Fibroblast of lung (primary cell): ENCODE measurements at regions not wholly inside any gene's neighbourhood (a gene's known extent, or its start where the extent isn't known, plus 50 kb on each side); places are given as distances from the start of the nearest gene placed in this dataset.

Experiments
- CTCF ChIP-seq, 2 donors: IDR thresholded peaks in 1 of 2; conservative IDR thresholded peaks in 1 of 2; 1 replicate in 1 of 2; 2 replicates in 1 of 2; pipeline ENCODE4 v1.5.1; 2011 to 2012; ENCODE audit warnings: low read length in 2 of 2, control low read depth in 1 of 2, inconsistent platforms in 1 of 2, low read depth in 1 of 2, mild to moderate bottlenecking in 1 of 2
- EZH2 ChIP-seq: IDR thresholded peaks from 2 replicates; pipeline ENCODE4 v1.5.1; 2012; ENCODE audit warnings: low read length, control low read depth, mild to moderate bottlenecking; ENCODE audit errors: missing control alignments

GRCh38 chr13:106675311-106675710 is 107.4 kb upstream of the ARGLU1 start:
- no peak for TF ChIP-seq CTCF (conservative IDR thresholded peaks at IDR 0.05 in 1 of 2, IDR thresholded peaks at IDR 0.05 in 1 of 2; ENCODE audit: low read depth in 1 of 2, low read length in 2 of 2)
- no peak for TF ChIP-seq EZH2
